HG03575 (cell line): ENCODE measurements at regions not wholly inside any gene's neighbourhood (a gene's known extent, or its start where the extent isn't known, plus 50 kb on each side); places are given as distances from the start of the nearest gene placed in this dataset.
"Not testable (repeated sequence)": the region's sequence is repeated elsewhere in the genome, so short reads cannot be mapped to it uniquely, and the experiment has no call there.

Experiments used
- ATAC-seq: cut with Tn5 transposase; IDR thresholded peaks from one replicate; pipeline ENCODE4 v1.9.1; 2021; ENCODE audit not compliant: unreplicated experiment, insufficient number of reproducible peaks, low FRiP score; ENCODE audit errors: extremely low read depth

GRCh38 chr2:131722256-131722655, 194.6 kb downstream of the CCDC74A start:
- not testable (repeated sequence) for ATAC-seq

- ATAC-seq, result no peak
These were observed 196.3 kb downstream of the CCDC74A start for GRCh38 chr2:131724019-131724418.

GRCh38 chr2:131728451-131728850, 200.8 kb downstream of the CCDC74A start:
- not testable (repeated sequence) for ATAC-seq

- not testable (repeated sequence) for ATAC-seq
These were observed 205.8 kb downstream of the CCDC74A start for GRCh38 chr2:131733530-131733929.

GRCh38 chr2:131736406-131736805, 208.7 kb downstream of the CCDC74A start:
- not testable (repeated sequence) for ATAC-seq

- not testable (repeated sequence) for ATAC-seq
These were observed 210.8 kb downstream of the CCDC74A start for GRCh38 chr2:131738533-131738932.

- ATAC-seq, result not testable (repeated sequence)
These were observed 211.3 kb downstream of the CCDC74A start for GRCh38 chr2:131738996-131739434.

GRCh38 chr2:131753640-131754561, 226.2 kb downstream of the CCDC74A start:
- no peak for ATAC-seq

GRCh38 chr2:131754929-131755720, 227.4 kb downstream of the CCDC74A start:
- no peak for ATAC-seq

GRCh38 chr2:131756141-131756907, 228.6 kb downstream of the CCDC74A start:
- ATAC-seq, result no peak

GRCh38 chr2:131758941-131759340, 231.3 kb downstream of the CCDC74A start:
- ATAC-seq, result not testable (repeated sequence)

GRCh38 chr2:131774955-131775555, 247.4 kb downstream of the CCDC74A start:
- ATAC-seq, result not testable (repeated sequence)

- not testable (repeated sequence) for ATAC-seq
These were observed 248.3 kb downstream of the CCDC74A start for GRCh38 chr2:131775903-131776506.

GRCh38 chr2:131780446-131780845, 252.8 kb downstream of the CCDC74A start:
- ATAC-seq, result not testable (repeated sequence)

GRCh38 chr2:131801210-131801744, 273.6 kb downstream of the CCDC74A start:
- no peak for ATAC-seq

- not testable (repeated sequence) for ATAC-seq
These were observed 274.2 kb downstream of the CCDC74A start for GRCh38 chr2:131801745-131802350.

- not testable (repeated sequence) for ATAC-seq
These were observed 274.7 kb downstream of the CCDC74A start for GRCh38 chr2:131802351-131802836.
